K562 (cell line): ENCODE measurements at regions not wholly inside any gene's neighbourhood (a gene's known extent, or its start where the extent isn't known, plus 50 kb on each side); places are given as distances from the start of the nearest gene placed in this dataset.

ENCODE experiments used
- ATAC-seq: fragments of 200-7000 bp; cut with Tn5 transposase; 3 replicates; pipeline ENCODE4 v1.9.1; 2020; ENCODE audit warnings: moderate library complexity
- BruUV-seq: library from RNA; stranded (reverse); fragments of 400-500 nt; replicated peaks from 2 replicates; lab custom pipeline; 2021; lab: Mats Ljungman, UMichigan
- CTCF ChIA-PET: fragments of 300-600 bp; formaldehyde crosslinking; extraction: SDS; loops from one replicate; lab custom pipeline; 2021; ENCODE audit warnings: low intra/inter-chr PET ratio; lab: Yijun Ruan, JAX
- POLR2A ChIA-PET: fragments of 300-600, 350-650 bp; sonication (Branson Sonifier 250); formaldehyde crosslinking; extraction: SDS; loops from one replicate; lab custom pipeline; 2021; ENCODE audit warnings: antibody characterized with exemption, inconsistent platforms; lab: Yijun Ruan, JAX
- DNase-seq, 4 experiments: peaks; one replicate each; pipeline versions ENCODE4 v3.0.0 to v3.0.0-alpha.2; 2011 to 2018; ENCODE audit warnings: low spot score in 3 of 4, mixed read lengths in 3 of 4; ENCODE audit errors: extremely low read depth in 1 of 4
- FAIRE-seq: peaks from 2 replicates; lab custom pipeline; 2011; peaks lifted over from hg19 to GRCh38; lab: Jason Lieb, UNC
- H2AFZ ChIP-seq: 2 replicates; pipeline ENCODE4 v1.6.0; 2011; ENCODE audit warnings: low read depth, low read length, control low read depth, inconsistent platforms
- H3K27ac ChIP-seq: fragments of 200-600 bp; 3 replicates; pipeline ENCODE4 v1.8.0; 2011; ENCODE audit warnings: low read depth, mild to moderate bottlenecking, control low read depth, inconsistent platforms, low read length, moderate library complexity, mixed read lengths; ENCODE audit errors: extremely low read depth
- H3K27me3 ChIP-seq, 2 experiments: fragments of 300-600 bp in 1 of 2; 2 replicates in 1 of 2; 3 replicates in 1 of 2; pipeline versions ENCODE4 v1.6.0 to v1.8.0; 2011; ENCODE audit warnings: inconsistent platforms in 2 of 2, low read length in 2 of 2, mild to moderate bottlenecking in 1 of 2, mixed read lengths in 1 of 2, moderate library complexity in 1 of 2; ENCODE audit not compliant: control insufficient read depth in 2 of 2, insufficient read depth in 2 of 2
- H3K36me3 ChIP-seq: fragments of 300-600 bp; 3 replicates; pipeline ENCODE4 v1.8.0; 2011; ENCODE audit warnings: mild to moderate bottlenecking, low read length, inconsistent platforms; ENCODE audit not compliant: control insufficient read depth, insufficient read depth
- H3K4me1 ChIP-seq, 2 experiments: fragments of 200-600 bp in 1 of 2; replicated peaks in 1 of 2; 2 replicates in 1 of 2; 3 replicates in 1 of 2; pipeline versions ENCODE4 v1.5.1 to v1.8.0; 2011; ENCODE audit warnings: inconsistent platforms in 2 of 2, low read length in 2 of 2, mild to moderate bottlenecking in 1 of 2, mixed read lengths in 1 of 2, moderate library complexity in 1 of 2; ENCODE audit not compliant: control insufficient read depth in 2 of 2, insufficient read depth in 2 of 2
- H3K4me2 ChIP-seq: 2 replicates; pipeline ENCODE4 v1.6.1; 2011; ENCODE audit warnings: low read length, control low read depth, inconsistent platforms, mixed read lengths; ENCODE audit not compliant: insufficient read depth
- H3K4me3 ChIP-seq: fragments of 200-600 bp; sonication (generic), shearing (Covaris generic); 2 replicates; pipeline ENCODE4 v1.5.1; 2016; ENCODE audit warnings: control low read depth, inconsistent platforms
- H3K79me2 ChIP-seq: fragments of 200-600 bp; 3 replicates; pipeline ENCODE4 v1.8.0; 2011; ENCODE audit warnings: low read length, inconsistent platforms; ENCODE audit not compliant: control insufficient read depth, insufficient read depth
- H3K9ac ChIP-seq, 2 experiments: 2 replicates each; pipeline versions ENCODE4 v1.6.0 to v1.6.1; 2011; ENCODE audit warnings: low read depth in 2 of 2, low read length in 2 of 2, control low read depth in 1 of 2, inconsistent platforms in 1 of 2, mild to moderate bottlenecking in 1 of 2, mixed read lengths in 1 of 2; ENCODE audit not compliant: insufficient read depth in 1 of 2
- H3K9me1 ChIP-seq: one replicate; pipeline ENCODE4 v1.6.0; 2011; ENCODE audit warnings: inconsistent platforms, mild to moderate bottlenecking, low read length, moderate library complexity; ENCODE audit not compliant: control insufficient read depth, insufficient read depth
- H3K9me3 ChIP-seq: replicated peaks from 2 replicates; pipeline ENCODE4 v1.5.1; 2011; ENCODE audit warnings: low read depth, low read length, inconsistent platforms; ENCODE audit not compliant: control insufficient read depth, insufficient read depth
- H4K20me1 ChIP-seq: replicated peaks from 2 replicates; pipeline ENCODE4 v1.6.1; 2011; ENCODE audit warnings: low read length, inconsistent platforms, mixed read lengths; ENCODE audit not compliant: control insufficient read depth, insufficient read depth
- MEF2A ChIP-seq: IDR thresholded peaks from 2 replicates; pipeline ENCODE4 v1.6.1; 2011; ENCODE audit warnings: low read depth, mild to moderate bottlenecking, low read length, moderate library complexity; ENCODE audit not compliant: control insufficient read depth
- RBM14 ChIP-seq: fragments of 200-400 bp; formaldehyde crosslinking; IDR thresholded peaks from 2 replicates; pipeline ENCODE4 v1.6.1; 2018; ENCODE audit warnings: low read depth, mild to moderate bottlenecking, low read length, moderate library complexity, borderline replicate concordance; ENCODE audit not compliant: insufficient read depth
- SUPT5H ChIP-seq: fragments of 450-650 bp; IDR thresholded peaks from 2 replicates; pipeline ENCODE4 v1.6.1; 2016
- ZBTB7A ChIP-seq: IDR thresholded peaks from 2 replicates; pipeline ENCODE4 v1.6.1; 2011; ENCODE audit warnings: low read depth, mild to moderate bottlenecking, low read length, moderate library complexity, borderline replicate concordance; ENCODE audit not compliant: control insufficient read depth
- ZFPM2 ChIP-seq: fragments of 250-450 bp; sonication (Bioruptor Pico); IDR thresholded peaks from 2 replicates; pipeline ENCODE4 v1.5.1; 2022; ENCODE audit warnings: mild to moderate bottlenecking
- ZNF146 ChIP-seq: IDR thresholded peaks from one replicate; pipeline ENCODE4 v1.6.1; 2018; ENCODE audit warnings: missing compliant biosample characterization; ENCODE audit not compliant: unreplicated experiment
- WGBS: fragments of 100-300 bp; shearing (Covaris generic); methylation state at CpG from one replicate; pipeline ENCODE4 v1.1.6; 2016; ENCODE audit warnings: low coverage, mixed read lengths; ENCODE audit not compliant: insufficient coverage; ENCODE audit errors: missing lambda C conversion rate; 5-methylcytosine and 5-hydroxymethylcytosine counted together
- in situ Hi-C: fragments of 300-500 bp; cut with MboI; formaldehyde crosslinking; loops from 4 replicates; pipeline ENCODE4 v1.15.0; 2018; ENCODE audit warnings: inconsistent platforms, mixed read lengths
- intact Hi-C: fragments of 100-400 bp; cut with micrococcal nuclease; formaldehyde crosslinking; loops from 2 replicates; pipeline ENCODE4 v1.14.2; 2022
- TF ChIP-seq, protein P1 (sequence below): fragments of 250-450 bp; sonication (Bioruptor Pico); IDR thresholded peaks from 2 replicates; pipeline ENCODE4 v1.6.1; 2021; ENCODE audit warnings: mild to moderate bottlenecking
- TF ChIP-seq, protein P2 (sequence below): sonication (generic); formaldehyde crosslinking; IDR thresholded peaks from 2 replicates; pipeline ENCODE4 v1.8.1; 2022; ENCODE audit warnings: missing genetic modification reagents
- TF ChIP-seq, protein P3 (sequence below): IDR thresholded peaks from 2 replicates; pipeline ENCODE4 v1.6.1; 2011; ENCODE audit not compliant: insufficient read length; ENCODE audit errors: extremely low read depth
- TF ChIP-seq, protein P4 (sequence below): sonication (generic); formaldehyde crosslinking; IDR thresholded peaks from 2 replicates; pipeline ENCODE4 v1.5.0; 2020; ENCODE audit warnings: missing genetic modification reagents
- TF ChIP-seq, protein P5 (sequence below): fragments of 450-650 bp; IDR thresholded peaks from 2 replicates; pipeline ENCODE4 v1.6.1; 2014; ENCODE audit warnings: low read depth, mild to moderate bottlenecking, moderate library complexity, borderline replicate concordance

DNA sequence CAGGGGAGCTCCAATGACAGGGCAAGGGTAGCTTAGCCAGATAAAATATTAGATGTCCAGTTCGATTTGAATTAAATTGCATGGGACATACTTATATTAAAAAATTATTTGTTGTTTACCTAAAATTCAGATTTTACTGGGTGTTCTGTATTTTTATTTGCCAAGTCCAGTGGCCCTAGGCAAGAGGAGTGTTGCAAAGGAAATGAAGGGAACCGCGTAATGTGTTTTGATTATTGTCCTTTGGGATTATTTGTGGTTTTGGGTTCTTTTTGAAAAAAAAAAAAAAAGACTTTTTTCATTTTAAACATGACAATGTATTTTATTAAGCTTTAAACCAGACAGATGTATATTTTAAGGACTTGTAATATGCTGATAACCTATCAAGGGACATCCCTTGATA is 179.3 kb downstream of the C9orf152 start:
- no peaks in the 10 kb centered on the region for H3K27me3 ChIP-seq
- no peak for ATAC-seq
- TF ChIP-seq, protein P1, sequence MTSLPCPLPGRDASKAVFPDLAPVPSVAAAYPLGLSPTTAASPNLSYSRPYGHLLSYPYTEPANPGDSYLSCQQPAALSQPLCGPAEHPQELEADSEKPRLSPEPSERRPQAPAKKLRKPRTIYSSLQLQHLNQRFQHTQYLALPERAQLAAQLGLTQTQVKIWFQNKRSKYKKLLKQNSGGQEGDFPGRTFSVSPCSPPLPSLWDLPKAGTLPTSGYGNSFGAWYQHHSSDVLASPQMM: no peak
- TF ChIP-seq, all 486 proteins: peak for 0
- Histone ChIP-seq H3K9ac (no peak overlapping the region), H3K4me3 (no peak overlapping the region), H3K4me2 (no peak overlapping the region), H3K9me1 (no peaks in the 10 kb centered on the region), H3K9me3 (no peaks in the 10 kb centered on the region), H3K36me3 (no peaks in the 10 kb centered on the region), H3K79me2 (no peaks in the 10 kb centered on the region), H3K27ac (no peak overlapping the region), H3K4me1 (no peaks in the 10 kb centered on the region), H2AFZ (no peak overlapping the region), H4K20me1 (no peaks in the 10 kb centered on the region)
- WGBS: 0% methylated on average over 3 of the region's 3 CpGs
- FAIRE-seq (no peak), DNase-seq (no peak)
- in situ Hi-C loops (no loop called here), intact Hi-C loops (no loop called here)
- CTCF ChIA-PET: no interaction called here
- POLR2A ChIA-PET: no interaction called here
- BruUV-seq: no TSS peak

DNA sequence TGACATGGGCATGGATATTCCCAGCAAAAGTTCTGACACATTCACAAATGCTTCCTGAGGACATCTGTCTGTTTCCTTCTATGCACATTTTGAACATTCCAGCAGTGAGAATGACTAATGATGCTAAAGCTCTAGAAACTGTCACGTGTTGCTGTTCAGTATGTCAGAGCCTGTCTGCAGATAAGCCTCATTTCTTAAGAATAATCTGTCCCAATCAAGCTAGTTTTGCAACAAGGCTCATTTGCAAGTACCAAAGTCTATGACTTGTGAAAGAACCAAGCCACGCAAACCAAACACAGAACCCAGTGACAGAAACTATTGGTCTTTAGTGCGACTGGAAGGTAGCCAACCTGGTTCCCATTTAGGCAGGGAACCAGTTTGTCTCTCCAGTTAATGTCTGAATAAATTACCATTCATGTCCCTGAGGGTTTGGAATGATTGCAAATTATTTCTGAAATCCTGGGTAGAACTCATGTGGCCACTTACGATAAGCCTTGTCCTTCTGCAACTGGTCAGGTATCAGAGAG is 178.5 kb downstream of the C9orf152 start:
- H3K4me1 ChIP-seq: no peaks in the 10 kb centered on the region
- no peak for DNase-seq
- intact Hi-C loops (no loop called here), in situ Hi-C loops (no loop called here)
- no peak for ATAC-seq
- no peak overlapping the region for H3K9ac ChIP-seq
- WGBS: 2% methylated on average over 4 of the region's 4 CpGs
- no peak overlapping the region for H3K4me2 ChIP-seq
- POLR2A ChIA-PET: no interaction called here
- no peak overlapping the region for H2AFZ ChIP-seq
- H3K79me2 ChIP-seq: no peaks in the 10 kb centered on the region
- no peaks in the 10 kb centered on the region for H3K36me3 ChIP-seq
- BruUV-seq: no TSS peak
- H3K27me3 ChIP-seq: no peaks in the 10 kb centered on the region
- no peaks in the 10 kb centered on the region for H3K9me1 ChIP-seq
- no peaks in the 10 kb centered on the region for H4K20me1 ChIP-seq
- CTCF ChIA-PET: no interaction called here
- H3K4me3 ChIP-seq: no peak overlapping the region
- TF ChIP-seq SUPT5H (no peak), MEF2A (no peak), ZBTB7A (no peak), RBM14 (no peak), ZFPM2 (CRISPR knock-in tag) (no peak), ZNF146 (CRISPR knock-in tag) (no peak)
- TF ChIP-seq, protein P2, sequence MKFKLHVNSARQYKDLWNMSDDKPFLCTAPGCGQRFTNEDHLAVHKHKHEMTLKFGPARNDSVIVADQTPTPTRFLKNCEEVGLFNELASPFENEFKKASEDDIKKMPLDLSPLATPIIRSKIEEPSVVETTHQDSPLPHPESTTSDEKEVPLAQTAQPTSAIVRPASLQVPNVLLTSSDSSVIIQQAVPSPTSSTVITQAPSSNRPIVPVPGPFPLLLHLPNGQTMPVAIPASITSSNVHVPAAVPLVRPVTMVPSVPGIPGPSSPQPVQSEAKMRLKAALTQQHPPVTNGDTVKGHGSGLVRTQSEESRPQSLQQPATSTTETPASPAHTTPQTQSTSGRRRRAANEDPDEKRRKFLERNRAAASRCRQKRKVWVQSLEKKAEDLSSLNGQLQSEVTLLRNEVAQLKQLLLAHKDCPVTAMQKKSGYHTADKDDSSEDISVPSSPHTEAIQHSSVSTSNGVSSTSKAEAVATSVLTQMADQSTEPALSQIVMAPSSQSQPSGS: no peak
- TF ChIP-seq, protein P3, sequence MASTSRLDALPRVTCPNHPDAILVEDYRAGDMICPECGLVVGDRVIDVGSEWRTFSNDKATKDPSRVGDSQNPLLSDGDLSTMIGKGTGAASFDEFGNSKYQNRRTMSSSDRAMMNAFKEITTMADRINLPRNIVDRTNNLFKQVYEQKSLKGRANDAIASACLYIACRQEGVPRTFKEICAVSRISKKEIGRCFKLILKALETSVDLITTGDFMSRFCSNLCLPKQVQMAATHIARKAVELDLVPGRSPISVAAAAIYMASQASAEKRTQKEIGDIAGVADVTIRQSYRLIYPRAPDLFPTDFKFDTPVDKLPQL: no peak
- TF ChIP-seq, protein P4, sequence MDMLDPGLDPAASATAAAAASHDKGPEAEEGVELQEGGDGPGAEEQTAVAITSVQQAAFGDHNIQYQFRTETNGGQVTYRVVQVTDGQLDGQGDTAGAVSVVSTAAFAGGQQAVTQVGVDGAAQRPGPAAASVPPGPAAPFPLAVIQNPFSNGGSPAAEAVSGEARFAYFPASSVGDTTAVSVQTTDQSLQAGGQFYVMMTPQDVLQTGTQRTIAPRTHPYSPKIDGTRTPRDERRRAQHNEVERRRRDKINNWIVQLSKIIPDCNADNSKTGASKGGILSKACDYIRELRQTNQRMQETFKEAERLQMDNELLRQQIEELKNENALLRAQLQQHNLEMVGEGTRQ: no peak
- TF ChIP-seq, protein P5, sequence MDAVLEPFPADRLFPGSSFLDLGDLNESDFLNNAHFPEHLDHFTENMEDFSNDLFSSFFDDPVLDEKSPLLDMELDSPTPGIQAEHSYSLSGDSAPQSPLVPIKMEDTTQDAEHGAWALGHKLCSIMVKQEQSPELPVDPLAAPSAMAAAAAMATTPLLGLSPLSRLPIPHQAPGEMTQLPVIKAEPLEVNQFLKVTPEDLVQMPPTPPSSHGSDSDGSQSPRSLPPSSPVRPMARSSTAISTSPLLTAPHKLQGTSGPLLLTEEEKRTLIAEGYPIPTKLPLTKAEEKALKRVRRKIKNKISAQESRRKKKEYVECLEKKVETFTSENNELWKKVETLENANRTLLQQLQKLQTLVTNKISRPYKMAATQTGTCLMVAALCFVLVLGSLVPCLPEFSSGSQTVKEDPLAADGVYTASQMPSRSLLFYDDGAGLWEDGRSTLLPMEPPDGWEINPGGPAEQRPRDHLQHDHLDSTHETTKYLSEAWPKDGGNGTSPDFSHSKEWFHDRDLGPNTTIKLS: no peak
- H3K27ac ChIP-seq: no peak overlapping the region
- H3K9me3 ChIP-seq: no peaks in the 10 kb centered on the region
- no peak for FAIRE-seq
